ENCODE measurements at regions not wholly inside any gene's neighbourhood (a gene's known extent, or its start where the extent isn't known, plus 50 kb on each side); places are given as distances from the start of the nearest gene placed in this dataset.

DNA sequence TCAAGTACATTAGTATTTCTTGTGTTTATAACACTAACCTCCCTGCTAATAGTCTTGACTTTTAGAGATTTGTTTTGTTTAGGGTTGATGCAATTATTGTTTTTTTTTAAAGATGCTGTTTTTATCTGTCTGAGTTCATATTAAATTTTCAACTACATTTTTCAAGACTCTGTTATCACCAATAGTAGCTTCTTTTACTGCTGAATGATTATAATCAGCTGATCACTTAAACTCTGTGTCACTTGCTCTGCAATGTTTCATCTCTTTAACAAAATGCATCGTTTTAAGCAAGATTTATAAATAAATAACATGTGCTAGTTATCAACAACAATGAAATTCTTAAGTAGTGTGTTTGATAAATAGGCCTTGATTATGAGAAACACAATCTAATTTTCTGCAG lies 920.9 kb upstream of the PCDH20 start:
- no peak for DNase-seq
- Histone ChIP-seq H3K23ac (ENCODE audit: insufficient read length, low read depth, low read length) (no peak overlapping the region), H2AK5ac (ENCODE audit: insufficient read length, low read length) (no peak overlapping the region), H3K9ac (ENCODE audit: extremely low read depth, insufficient read length, low read length) (no peak overlapping the region), H3K14ac (ENCODE audit: insufficient read depth, low read length) (no peak overlapping the region), H2BK120ac (ENCODE audit: low read depth, low read length, poor library complexity, severe bottlenecking) (no peak overlapping the region), H3K79me2 (ENCODE audit: insufficient read depth, low read length) (no peaks in the 10 kb centered on the region), H3K18ac (ENCODE audit: insufficient read length, low read depth, low read length) (no peak overlapping the region), H4K8ac (replicated peaks; ENCODE audit: insufficient read length, low read depth, low read length) (no peak overlapping the region), H3K23me2 (ENCODE audit: insufficient read length, low read depth, low read length, poor library complexity, severe bottlenecking) (no peaks in the 10 kb centered on the region), H3K27me3 (ENCODE audit: insufficient read depth, low read length) (no peaks in the 10 kb centered on the region), H3K4me1 (ENCODE audit: insufficient read depth, low read length) (no peaks in the 10 kb centered on the region), H3K79me1 (ENCODE audit: insufficient read depth, low read depth, low read length, poor library complexity, severe bottlenecking) (no peaks in the 10 kb centered on the region), H3K4ac (ENCODE audit: low read depth, low read length) (no peak overlapping the region), H4K91ac (ENCODE audit: insufficient read length, low read depth, low read length) (no peak overlapping the region), H3K27ac (ENCODE audit: insufficient read length, low read depth, low read length) (no peak overlapping the region), H4K5ac (ENCODE audit: insufficient read length, low read depth, low read length) (no peak overlapping the region), H2BK5ac (ENCODE audit: insufficient read length, low read length) (no peak overlapping the region), H3K9me3 (ENCODE audit: control insufficient read depth, low read depth, low read length) (no peaks in the 10 kb centered on the region), H3K4me2 (ENCODE audit: insufficient read depth, insufficient read length, low read length) (no peak overlapping the region), H2BK20ac (ENCODE audit: low read depth, low read length, poor library complexity, severe bottlenecking) (no peak overlapping the region), H3T11ph (ENCODE audit: low read length) (no peak overlapping the region), H2BK15ac (ENCODE audit: low read depth, low read length) (no peak overlapping the region), H4K20me1 (ENCODE audit: control insufficient read depth, insufficient read depth, insufficient read length) (no peaks in the 10 kb centered on the region), H2BK12ac (ENCODE audit: insufficient read length, low read depth, low read length) (no peak overlapping the region), H2AFZ (ENCODE audit: low read length) (no peak overlapping the region), H3K56ac (ENCODE audit: insufficient read length, low read depth, low read length) (no peak overlapping the region)
- Mint-ChIP-seq H3K27me3 (ENCODE audit: low read depth) (no peaks in the 10 kb centered on the region), H3K4me3 (no peak overlapping the region), H3K9me3 (no peaks in the 10 kb centered on the region), H3K36me3 (ENCODE audit: insufficient read depth in 1 of 3, low read depth in 3 of 3) (no peaks in the 10 kb centered on the region), H3K27ac (no peak overlapping the region), H3K4me1 (peaks cover 7 to 8% of the 10 kb centered on the region in 2 experiments)
- TF ChIP-seq, protein P1, sequence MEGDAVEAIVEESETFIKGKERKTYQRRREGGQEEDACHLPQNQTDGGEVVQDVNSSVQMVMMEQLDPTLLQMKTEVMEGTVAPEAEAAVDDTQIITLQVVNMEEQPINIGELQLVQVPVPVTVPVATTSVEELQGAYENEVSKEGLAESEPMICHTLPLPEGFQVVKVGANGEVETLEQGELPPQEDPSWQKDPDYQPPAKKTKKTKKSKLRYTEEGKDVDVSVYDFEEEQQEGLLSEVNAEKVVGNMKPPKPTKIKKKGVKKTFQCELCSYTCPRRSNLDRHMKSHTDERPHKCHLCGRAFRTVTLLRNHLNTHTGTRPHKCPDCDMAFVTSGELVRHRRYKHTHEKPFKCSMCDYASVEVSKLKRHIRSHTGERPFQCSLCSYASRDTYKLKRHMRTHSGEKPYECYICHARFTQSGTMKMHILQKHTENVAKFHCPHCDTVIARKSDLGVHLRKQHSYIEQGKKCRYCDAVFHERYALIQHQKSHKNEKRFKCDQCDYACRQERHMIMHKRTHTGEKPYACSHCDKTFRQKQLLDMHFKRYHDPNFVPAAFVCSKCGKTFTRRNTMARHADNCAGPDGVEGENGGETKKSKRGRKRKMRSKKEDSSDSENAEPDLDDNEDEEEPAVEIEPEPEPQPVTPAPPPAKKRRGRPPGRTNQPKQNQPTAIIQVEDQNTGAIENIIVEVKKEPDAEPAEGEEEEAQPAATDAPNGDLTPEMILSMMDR (conservative IDR thresholded peaks at IDR 0.05) = no peak
- no CpG with 5 or more reads among the region's 1 CpG for WGBS (ENCODE audit: extremely low coverage, insufficient read length, low lambda C conversion rate)
